HG03025 (cell line): ENCODE measurements at regions not wholly inside any gene's neighbourhood (a gene's known extent, or its start where the extent isn't known, plus 50 kb on each side); places are given as distances from the start of the nearest gene placed in this dataset.
"Not testable (repeated sequence)": the region's sequence is repeated elsewhere in the genome, so short reads cannot be mapped to it uniquely, and the experiment has no call there.

ENCODE experiments used
- ATAC-seq: cut with Tn5 transposase; IDR thresholded peaks from one replicate; pipeline ENCODE4 v1.9.1; 2021; ENCODE audit warnings: mild to moderate bottlenecking, moderate library complexity; ENCODE audit not compliant: unreplicated experiment, low FRiP score

- ATAC-seq, result not testable (repeated sequence)
Observed at GRCh38 chr4:126771618-126772017, 861.1 kb upstream of the INTU start.

GRCh38 chr4:126772662-126773061 is 860.1 kb upstream of the INTU start:
- no peak for ATAC-seq

DNA sequence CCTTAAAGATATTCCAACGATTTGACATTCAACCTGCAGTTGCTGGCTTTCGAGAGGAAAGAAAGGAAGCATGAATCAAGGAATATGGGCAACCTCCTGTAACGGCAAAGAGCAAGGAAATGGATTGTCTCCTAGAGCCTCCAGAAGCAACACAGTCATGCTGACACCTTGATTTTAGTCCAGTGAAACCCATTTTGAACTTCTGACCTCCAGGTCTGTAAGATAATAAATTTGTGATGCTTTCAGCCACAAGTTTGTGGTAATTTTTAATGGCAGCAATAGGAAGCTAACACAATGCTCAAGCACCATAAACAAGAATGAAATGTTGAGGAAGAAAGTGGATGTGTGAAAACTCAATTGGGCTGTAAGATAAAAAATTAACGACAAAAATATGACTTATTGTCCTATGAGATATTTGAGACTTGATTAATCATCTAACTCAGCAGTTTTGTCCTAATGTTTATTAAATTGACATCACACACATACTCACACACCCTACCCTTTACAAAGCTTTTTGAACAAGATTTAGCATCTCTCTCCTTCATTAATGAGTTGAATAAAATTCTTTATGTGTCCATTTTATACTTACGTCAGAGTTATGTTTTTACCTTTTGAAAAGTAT is 857.2 kb upstream of the INTU start:
- no peak for ATAC-seq

DNA sequence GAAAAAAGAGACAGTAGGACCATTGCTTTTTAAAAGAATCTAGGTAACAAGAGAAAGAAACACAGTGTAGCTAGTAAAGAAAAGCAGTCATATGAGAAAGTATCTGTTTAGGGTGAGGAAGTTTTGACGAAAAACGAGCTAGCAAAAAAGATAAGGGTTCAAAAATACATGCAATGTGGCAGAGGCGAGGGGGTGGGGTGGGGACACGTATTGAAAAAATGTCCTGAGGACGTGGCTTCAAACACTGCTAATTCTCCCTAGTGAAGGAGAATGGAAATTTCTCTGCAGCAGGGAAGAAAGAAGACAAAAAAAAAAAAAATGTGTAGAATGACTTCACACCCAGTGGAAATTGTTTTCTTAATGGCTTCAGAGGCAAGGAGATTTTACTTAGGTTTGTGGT is 856.4 kb upstream of the INTU start:
- no peak for ATAC-seq

- ATAC-seq, result no peak
Observed at GRCh38 chr4:126777649-126778048, 855.1 kb upstream of the INTU start.

- no peak for ATAC-seq
Observed at GRCh38 chr4:126778348-126778747, 854.4 kb upstream of the INTU start.

DNA sequence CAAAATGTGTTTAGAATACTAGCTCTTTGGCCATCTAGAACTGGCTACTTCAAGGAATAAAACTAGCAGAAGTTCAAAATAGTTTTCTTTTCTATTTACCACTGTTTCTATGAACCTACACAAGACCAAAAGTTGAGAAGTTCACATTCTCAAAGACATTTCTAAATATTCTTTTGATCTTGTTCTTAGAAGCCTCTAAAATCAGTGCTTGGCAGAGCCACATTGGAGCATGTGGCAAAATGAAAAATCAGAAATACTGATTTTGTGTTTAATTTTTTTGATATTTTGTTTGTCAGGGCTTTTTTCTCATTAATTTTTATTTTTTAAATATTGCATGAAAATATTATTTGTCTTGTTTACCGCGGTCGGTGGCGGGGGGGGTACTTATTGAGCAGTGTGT is 853.8 kb upstream of the INTU start:
- ATAC-seq, result no peak

DNA sequence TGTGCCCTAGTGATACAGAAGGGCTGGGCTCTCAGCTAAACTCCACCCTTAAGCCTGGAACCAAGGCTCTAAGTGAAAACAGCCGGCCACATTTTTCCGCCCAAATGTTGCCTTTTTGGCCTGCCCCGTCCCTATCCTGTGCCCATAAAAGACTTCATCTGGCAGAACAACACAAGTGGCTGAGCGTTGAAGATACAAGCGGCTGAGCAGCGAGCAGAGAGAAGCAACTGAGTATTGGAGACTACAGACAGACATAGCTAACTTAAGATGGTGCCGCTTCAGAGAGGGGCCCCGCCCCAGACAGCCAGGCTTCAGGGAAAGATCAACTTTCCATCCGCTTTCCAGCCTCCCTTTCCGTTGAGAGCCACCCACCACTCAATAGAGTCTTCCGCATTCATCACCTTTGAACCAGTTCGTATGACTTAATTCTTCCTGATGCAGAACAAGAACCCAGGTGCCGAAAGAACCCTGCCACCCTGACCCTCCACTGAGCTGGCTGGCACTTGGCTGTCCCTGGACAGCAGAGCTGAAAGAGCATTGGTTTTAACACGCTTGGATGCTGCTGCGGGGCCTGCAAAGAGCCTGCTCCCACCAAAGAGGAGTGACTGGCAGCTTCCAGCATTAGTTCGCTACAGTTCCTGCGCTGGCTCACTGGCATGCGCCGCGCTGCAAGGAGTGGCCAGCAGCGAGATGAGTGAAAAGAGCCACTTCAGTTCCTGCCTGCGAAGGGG is 853.2 kb upstream of the INTU start:
- no peak for ATAC-seq

DNA sequence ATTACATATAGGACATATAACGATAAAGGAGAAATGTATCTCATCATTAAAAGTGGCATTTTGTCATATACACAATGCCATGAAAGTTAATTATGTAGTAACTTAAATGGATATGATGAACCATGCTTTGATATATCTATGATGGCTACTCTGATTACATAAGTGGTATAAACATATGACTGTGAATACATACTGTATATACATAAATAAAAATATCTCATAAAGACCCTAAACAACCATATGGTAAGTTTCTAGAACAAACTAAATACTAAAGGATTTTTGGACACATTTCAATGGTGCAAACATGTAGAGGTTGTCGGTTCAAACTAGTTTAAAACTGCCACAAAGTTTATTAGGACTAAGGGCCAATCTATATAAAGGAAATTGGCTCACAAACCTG is 849.6 kb upstream of the INTU start:
- ATAC-seq, result no peak

DNA sequence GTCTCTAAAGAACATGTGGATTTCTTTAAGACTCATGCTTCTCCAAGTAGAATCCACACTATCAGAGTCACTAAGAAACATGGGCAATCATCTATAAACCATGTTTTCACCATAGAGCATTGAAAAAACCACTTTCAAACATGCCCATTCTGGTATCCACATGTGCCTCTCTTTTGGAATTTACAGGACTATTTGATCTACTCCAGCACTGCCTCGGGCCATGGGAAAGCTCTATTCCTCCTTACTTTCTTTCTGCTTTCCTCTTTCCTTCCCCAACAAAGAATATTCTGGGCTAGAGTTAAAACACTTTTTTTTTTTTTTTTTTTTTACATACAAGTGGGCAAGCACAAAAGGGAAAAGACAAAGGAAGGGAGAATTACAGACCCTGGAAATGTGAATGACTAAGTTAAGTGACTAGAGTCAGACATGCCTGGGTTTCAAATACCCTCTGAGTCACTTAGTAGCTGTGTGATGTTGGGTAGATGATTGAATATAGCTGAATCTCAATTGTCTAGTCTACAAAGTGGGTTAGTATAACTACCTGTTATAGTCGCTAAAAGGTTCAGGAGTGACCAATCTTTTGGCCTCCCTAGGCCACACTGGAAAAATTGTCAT is 847.7 kb upstream of the INTU start:
- ATAC-seq, result no peak

DNA sequence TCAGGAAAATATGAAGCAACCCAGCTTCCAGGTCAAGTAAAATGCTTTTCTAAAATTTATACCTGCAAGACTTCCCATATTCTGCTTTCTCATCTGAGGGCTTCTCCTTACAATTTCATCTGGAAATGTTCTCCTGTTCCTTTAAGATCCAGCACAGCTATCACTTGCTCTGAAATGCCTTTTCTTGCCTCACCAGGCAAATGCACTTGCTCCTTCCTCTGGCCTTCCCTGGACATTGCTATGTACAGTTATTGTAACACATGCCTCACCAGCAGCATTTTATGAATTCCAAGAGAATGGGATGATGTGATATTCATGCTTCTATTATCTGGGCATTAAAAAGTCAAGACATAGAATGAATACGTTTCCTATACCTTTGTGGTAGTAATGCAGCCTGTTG is 842.1 kb upstream of the INTU start:
- ATAC-seq, result no peak

- ATAC-seq, result no peak
Observed at GRCh38 chr4:126794363-126794762, 838.4 kb upstream of the INTU start.

DNA sequence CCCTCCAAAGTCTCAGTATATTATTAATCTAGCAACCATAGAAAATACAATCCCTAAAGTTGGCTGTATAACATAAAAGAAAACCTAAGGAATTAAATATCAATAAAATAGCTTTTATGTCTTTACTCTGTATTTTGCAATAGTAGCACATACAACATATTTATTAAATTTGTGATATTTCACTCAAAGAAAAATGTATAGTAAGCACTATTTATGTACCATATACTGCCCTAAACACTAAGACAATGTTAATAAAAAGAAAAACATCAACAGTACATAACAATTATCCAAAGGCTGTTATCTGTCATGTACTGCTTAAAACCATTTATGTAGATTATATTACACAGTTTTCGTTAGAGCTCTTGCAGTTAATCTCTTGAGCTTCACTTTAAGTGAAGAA is 834.5 kb upstream of the INTU start:
- ATAC-seq, result no peak

DNA sequence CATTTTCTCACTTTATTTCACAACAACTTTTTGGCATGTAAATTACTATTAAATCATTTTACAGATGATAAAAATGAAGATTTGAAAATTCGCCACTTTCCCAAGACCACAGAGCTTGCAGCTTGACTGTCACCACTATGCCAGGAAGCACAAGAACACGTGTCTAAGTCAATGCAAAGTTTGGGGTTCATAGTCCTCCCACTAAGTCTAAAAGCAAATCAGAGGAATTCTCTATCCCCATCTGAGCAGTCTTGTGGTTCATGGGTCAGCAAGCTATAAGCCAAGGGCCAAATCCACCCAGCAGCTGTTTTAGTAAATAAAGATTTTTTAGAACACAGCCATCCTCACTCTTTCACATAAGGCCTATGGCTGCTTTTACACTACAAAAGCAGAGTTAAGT is 833.3 kb upstream of the INTU start:
- ATAC-seq, result no peak

GRCh38 chr4:126799971-126800574 is 832.7 kb upstream of the INTU start:
- no peak for ATAC-seq

DNA sequence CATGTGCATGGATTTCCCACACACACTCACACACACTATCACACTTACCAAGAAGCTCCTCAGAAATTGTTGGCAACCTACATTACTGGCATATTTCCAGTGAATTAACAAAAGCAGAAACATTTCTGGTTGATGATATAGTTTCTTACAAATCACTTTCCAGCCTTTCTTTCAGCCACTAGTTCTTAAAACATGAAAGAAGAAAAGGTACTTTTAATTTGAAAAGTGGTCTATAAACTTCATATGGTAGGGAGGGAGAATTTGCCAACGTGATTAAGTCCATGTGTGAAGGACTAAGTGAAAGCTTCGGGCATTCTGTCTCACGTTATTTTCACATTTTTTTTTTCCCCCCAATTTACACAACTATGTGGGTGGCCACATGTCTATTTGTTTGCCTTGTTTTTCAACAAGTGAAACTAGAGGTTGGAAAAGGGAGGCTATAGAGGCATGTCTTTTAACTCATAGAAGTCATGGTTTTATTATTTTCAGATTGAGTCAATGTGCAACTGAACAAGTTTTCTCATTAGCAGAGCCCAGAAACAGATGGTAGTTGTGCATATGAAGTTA is 832.1 kb upstream of the INTU start:
- no peak for ATAC-seq

DNA sequence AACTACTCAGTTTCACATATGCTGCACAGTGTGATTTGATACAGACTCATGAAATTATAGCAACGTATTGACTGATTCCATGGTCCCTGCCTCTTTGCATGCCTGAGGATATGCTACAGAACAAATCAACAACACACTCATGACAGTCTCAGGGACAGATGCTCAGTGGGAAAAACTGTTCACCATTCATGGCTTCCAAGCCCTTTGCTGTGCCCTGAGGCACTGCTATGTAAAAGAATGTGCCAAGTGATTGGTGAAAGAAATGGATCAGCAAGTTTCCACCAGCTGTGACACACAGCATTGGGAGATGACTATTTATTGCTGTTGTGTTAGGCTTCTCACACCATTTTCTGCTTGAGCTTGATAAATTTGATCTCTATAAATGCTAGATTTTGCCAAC is 825.6 kb upstream of the INTU start:
- ATAC-seq, result no peak

DNA sequence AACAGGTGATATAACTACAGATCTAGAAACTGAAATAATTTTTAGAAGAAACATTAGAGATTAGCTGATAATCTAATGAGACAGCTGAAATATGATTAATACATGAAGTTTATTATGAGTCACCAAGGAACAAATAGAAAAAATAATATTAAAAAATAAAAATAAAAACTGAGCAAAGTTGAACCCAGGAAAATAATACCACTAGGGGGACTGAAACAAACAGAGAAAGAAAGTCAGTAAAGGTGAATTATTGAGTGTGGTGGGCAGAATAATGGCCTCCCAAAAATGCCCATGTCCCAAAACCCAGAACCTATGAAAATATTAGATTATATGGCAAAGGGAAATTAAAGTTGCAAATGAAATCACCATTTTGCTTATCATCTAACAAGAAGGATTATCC is 820.7 kb upstream of the INTU start:
- ATAC-seq, result no peak

DNA sequence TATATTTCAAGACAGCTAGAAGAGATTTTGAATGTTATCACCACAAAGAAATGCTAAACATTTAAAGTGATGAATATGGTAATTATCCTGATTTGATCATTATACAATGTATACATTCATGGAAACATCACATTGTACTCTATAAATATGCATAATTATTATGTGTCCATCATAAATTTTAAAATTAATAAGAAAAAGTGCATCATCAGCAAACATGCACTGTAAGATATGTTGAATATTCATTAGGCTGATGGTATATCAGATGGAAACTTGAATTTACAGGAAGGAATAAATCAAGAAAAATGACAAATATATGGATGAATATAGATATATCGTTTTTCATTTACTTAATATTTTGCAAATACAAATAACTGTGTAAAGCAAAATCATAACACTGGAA is 812.1 kb upstream of the INTU start:
- ATAC-seq, result no peak

GRCh38 chr4:126821152-126821551 is 811.6 kb upstream of the INTU start:
- ATAC-seq, result no peak

DNA sequence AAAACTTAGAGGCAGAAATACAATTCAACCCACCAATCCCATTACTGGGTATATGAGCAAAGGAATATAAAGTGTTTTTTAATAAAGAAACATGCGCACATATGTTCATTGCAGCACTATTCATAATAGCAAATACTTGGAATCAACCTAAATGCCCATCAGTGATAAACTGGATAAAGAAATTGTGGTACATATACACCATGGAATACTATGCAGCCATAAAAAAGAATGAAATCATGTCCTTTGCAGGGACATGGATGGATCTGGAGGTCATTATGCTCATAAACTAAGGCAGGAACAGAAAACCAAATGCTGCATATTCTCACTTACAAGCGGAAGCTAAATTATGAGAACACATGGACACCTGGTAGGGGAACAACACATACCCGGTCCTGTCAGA is 807.7 kb upstream of the INTU start:
- no peak for ATAC-seq
